GM12878 (cell line): ENCODE measurements at regions not wholly inside any gene's neighbourhood (a gene's known extent, or its start where the extent isn't known, plus 50 kb on each side); places are given as distances from the start of the nearest gene placed in this dataset.

Source experiments
- ATAC-seq: fragments of 200-7000 bp; cut with Tn5 transposase; 3 replicates; pipeline ENCODE4 v1.9.1; 2020; ENCODE audit warnings: mild to moderate bottlenecking, moderate library complexity
- BruUV-seq: library from RNA; stranded (reverse); fragments of 400-500 nt; replicated peaks from 2 replicates; lab custom pipeline; 2021; lab: Mats Ljungman, UMichigan
- CTCF ChIA-PET: fragments of 300-600 bp; sonication (Branson Sonifier 250); formaldehyde crosslinking; extraction: SDS; loops from one replicate; lab custom pipeline; 2021; ENCODE audit warnings: inconsistent platforms; lab: Yijun Ruan, JAX
- POLR2A ChIA-PET: fragments of 350-600 bp; formaldehyde crosslinking; extraction: SDS; loops from one replicate; lab custom pipeline; 2021; ENCODE audit warnings: inconsistent platforms; lab: Charles Lee
- RAD21 ChIA-PET: fragments of 300-600 bp; sonication (Branson Sonifier 250); formaldehyde crosslinking; loops from one replicate; lab custom pipeline; 2023; ENCODE audit warnings: antibody characterized with exemption; ENCODE audit not compliant: unreplicated experiment; lab: Charles Lee
- SMC1A ChIA-PET: fragments of 300-600 bp; sonication (Branson Sonifier 250); formaldehyde crosslinking; loops from one replicate; lab custom pipeline; 2023; ENCODE audit not compliant: unreplicated experiment, uncharacterized antibody; lab: Charles Lee
- DNase-seq: peaks from one replicate; pipeline ENCODE4 v3.0.0-alpha.2; 2011; ENCODE audit warnings: low read depth, low spot score
- FAIRE-seq: peaks from 3 replicates; lab custom pipeline; 2011; peaks lifted over from hg19 to GRCh38; lab: Jason Lieb, UNC
- H2AFZ ChIP-seq: 2 replicates; pipeline ENCODE4 v1.6.0; 2011; ENCODE audit warnings: low read depth, low read length, control low read depth; ENCODE audit not compliant: control insufficient read depth
- H3K27ac ChIP-seq: 2 replicates; pipeline ENCODE4 v1.5.1; 2011; ENCODE audit warnings: control low read depth; ENCODE audit not compliant: control insufficient read depth, insufficient read depth
- H3K27me3 ChIP-seq, 2 experiments: replicated peaks in 1 of 2; 2 replicates each; pipeline versions ENCODE4 v1.6.0 to v1.6.1; 2011; ENCODE audit warnings: low read length in 1 of 2; ENCODE audit not compliant: control insufficient read depth in 2 of 2, insufficient read depth in 2 of 2
- H3K36me3 ChIP-seq, 2 experiments: 2 replicates each; pipeline ENCODE4 v1.5.1; 2011; ENCODE audit warnings: low read length in 1 of 2; ENCODE audit not compliant: control insufficient read depth in 2 of 2, insufficient read depth in 2 of 2
- H3K4me1 ChIP-seq: 2 replicates; pipeline ENCODE4 v1.6.1; 2011; ENCODE audit warnings: mild to moderate bottlenecking, low read length, moderate library complexity, mixed read lengths; ENCODE audit not compliant: control insufficient read depth, insufficient read depth
- H3K4me2 ChIP-seq: 2 replicates; pipeline ENCODE4 v1.6.0; 2011; ENCODE audit warnings: control low read depth; ENCODE audit not compliant: control insufficient read depth, insufficient read depth
- H3K4me3 ChIP-seq: fragments of 200-600 bp; sonication (generic); 2 replicates; pipeline ENCODE4 v1.5.1; 2016
- H3K79me2 ChIP-seq: 2 replicates; pipeline ENCODE4 v1.6.0; 2011; ENCODE audit warnings: low read length; ENCODE audit not compliant: control insufficient read depth, insufficient read depth
- H3K9ac ChIP-seq: 2 replicates; pipeline ENCODE4 v1.8.0; 2011; ENCODE audit warnings: low read length, control low read depth, mixed read lengths; ENCODE audit not compliant: control insufficient read depth, insufficient read depth
- H3K9me3 ChIP-seq: replicated peaks from 3 replicates; pipeline ENCODE4 v1.5.1; 2011; ENCODE audit warnings: mild to moderate bottlenecking, low read length; ENCODE audit not compliant: control insufficient read depth, insufficient read depth
- H4K20me1 ChIP-seq: 2 replicates; pipeline ENCODE4 v1.6.0; 2011; ENCODE audit not compliant: control insufficient read depth, insufficient read depth
- BHLHE40 ChIP-seq, 2 experiments: fragments of 450-650 bp in 1 of 2; IDR thresholded peaks; 2 replicates each; pipeline ENCODE4 v1.6.1; 2011 to 2017; ENCODE audit warnings: low read depth in 2 of 2, borderline replicate concordance in 1 of 2, improper control_type of control experiment in 1 of 2, low read length in 1 of 2, mild to moderate bottlenecking in 1 of 2
- BMI1 ChIP-seq: fragments of 450-650 bp; IDR thresholded peaks from 2 replicates; pipeline ENCODE4 v1.6.1; 2016; ENCODE audit warnings: mild to moderate bottlenecking, moderate library complexity, borderline replicate concordance
- BRCA1 ChIP-seq: IDR thresholded peaks from 2 replicates; pipeline ENCODE4 v1.6.1; 2011; ENCODE audit warnings: low read depth, low read length, improper control_type of control experiment
- CHD2 ChIP-seq: IDR thresholded peaks from 2 replicates; pipeline ENCODE4 v1.6.1; 2011; ENCODE audit warnings: low read depth, low read length, improper control_type of control experiment, borderline replicate concordance
- MEF2A ChIP-seq: IDR thresholded peaks from 2 replicates; pipeline ENCODE4 v1.6.1; 2011; ENCODE audit warnings: low read depth, mild to moderate bottlenecking, low read length, moderate library complexity; ENCODE audit not compliant: insufficient read depth
- MTA2 ChIP-seq: fragments of 450-650 bp; IDR thresholded peaks from 2 replicates; pipeline ENCODE4 v1.6.1; 2016; ENCODE audit warnings: low read depth, mild to moderate bottlenecking, moderate library complexity
- MTA3 ChIP-seq: IDR thresholded peaks from 2 replicates; pipeline ENCODE4 v1.6.1; 2012; ENCODE audit warnings: low read length, inconsistent platforms, borderline replicate concordance
- NFYB ChIP-seq: IDR thresholded peaks from 2 replicates; pipeline ENCODE4 v1.6.1; 2011; ENCODE audit warnings: low read depth, mild to moderate bottlenecking, low read length, improper control_type of control experiment, moderate library complexity; ENCODE audit not compliant: insufficient read depth
- NR2C2 ChIP-seq: IDR thresholded peaks from 2 replicates; pipeline ENCODE4 v1.6.1; 2011; ENCODE audit warnings: borderline replicate concordance, low read depth; ENCODE audit not compliant: control insufficient read depth, insufficient read length
- RFX5 ChIP-seq: IDR thresholded peaks from 2 replicates; pipeline ENCODE4 v1.6.1; 2011; ENCODE audit warnings: low read depth, low read length, improper control_type of control experiment
- SMAD1 ChIP-seq: fragments of 450-650 bp; IDR thresholded peaks from 2 replicates; pipeline ENCODE4 v1.6.1; 2018; ENCODE audit warnings: mild to moderate bottlenecking, low read depth; ENCODE audit not compliant: partially characterized antibody
- SREBF1 ChIP-seq: IDR thresholded peaks from 2 replicates; pipeline ENCODE4 v1.6.1; 2012; ENCODE audit warnings: mild to moderate bottlenecking, low read length
- ZNF207 ChIP-seq: fragments of 450-650 bp; IDR thresholded peaks from 2 replicates; pipeline ENCODE4 v1.6.1; 2014; ENCODE audit warnings: antibody characterized with exemption, mild to moderate bottlenecking, borderline replicate concordance
- WGBS: methylation state at CpG from one replicate; pipeline ENCODE4 v1.1.6; 2016; ENCODE audit warnings: low lambda C conversion rate; ENCODE audit not compliant: insufficient replicate concordance, insufficient coverage; ENCODE audit errors: missing lambda C conversion rate; 5-methylcytosine and 5-hydroxymethylcytosine counted together
- in situ Hi-C: fragments of 300-500 bp; cut with MboI; formaldehyde crosslinking; loops from 9 replicates; pipeline ENCODE4 v1.14.3; 2018; ENCODE audit warnings: mixed read lengths
- intact Hi-C: fragments of 100-400 bp; cut with micrococcal nuclease; formaldehyde crosslinking; loops from one replicate; pipeline ENCODE4 v1.14.2; 2022; ENCODE audit not compliant: unreplicated experiment
- TF ChIP-seq, protein P1 (sequence below): fragments of 450-650 bp; formaldehyde crosslinking; IDR thresholded peaks from 2 replicates; pipeline ENCODE4 v1.4.0; 2022; ENCODE audit warnings: mild to moderate bottlenecking, moderate library complexity
- TF ChIP-seq, protein P2 (sequence below): IDR thresholded peaks from 2 replicates; pipeline ENCODE4 v1.6.1; 2012; ENCODE audit warnings: low read depth, low read length, improper control_type of control experiment

DNA sequence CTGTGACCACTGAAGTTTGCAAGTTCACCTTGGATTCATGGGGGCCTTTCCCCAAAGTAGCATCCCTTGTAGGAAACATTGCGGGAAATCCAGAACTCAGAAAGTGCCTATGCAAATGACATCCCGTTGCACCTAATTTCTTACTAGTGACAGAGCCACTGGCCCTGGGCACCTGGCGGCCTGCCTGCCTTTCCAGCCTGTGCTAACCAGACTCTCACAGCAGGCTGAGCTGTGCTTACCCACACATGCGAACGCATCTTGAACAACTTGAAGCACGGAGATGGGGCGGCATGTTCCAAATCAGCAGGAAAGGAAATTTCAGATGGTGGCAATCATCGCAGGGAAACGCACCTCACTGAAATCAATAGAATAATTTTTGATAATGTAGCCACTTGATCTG is 405.8 kb downstream of the TMEM182 start:
- no TSS peak for BruUV-seq
- H3K4me3 ChIP-seq = no peak overlapping the region
- in situ Hi-C loops (loop anchor here (10.0 to 25.0 kb wide), 2 partner anchors 1245 to 1707 kb away; no protein-coding TSS in a partner anchor), intact Hi-C loops (no loop called here)
- ATAC-seq (no peak), FAIRE-seq (no peak), DNase-seq (no peak)
- RAD21 ChIA-PET = no interaction called here
- no peaks in the 10 kb centered on the region for H3K36me3 ChIP-seq
- TF ChIP-seq BRCA1 (no peak), BHLHE40 (IDR thresholded peaks at IDR 0.05; ENCODE audit: borderline replicate concordance in 1 of 2, low read depth in 2 of 2, low read length in 1 of 2) (no peak)
- H3K27ac ChIP-seq = no peak overlapping the region
- no peak overlapping the region for H3K9ac ChIP-seq
- SMC1A ChIA-PET = no interaction called here
- H3K9me3 ChIP-seq = no peaks in the 10 kb centered on the region
- CTCF ChIA-PET = no interaction called here
- H3K27me3 ChIP-seq = no peaks in the 10 kb centered on the region
- H3K4me2 ChIP-seq = no peak overlapping the region
- H3K79me2 ChIP-seq = no peaks in the 10 kb centered on the region
- H4K20me1 ChIP-seq = no peaks in the 10 kb centered on the region
- H3K4me1 ChIP-seq = no peaks in the 10 kb centered on the region
- 62% methylated on average over 9 of the region's 9 CpGs for WGBS
- POLR2A ChIA-PET = no interaction called here
- no peak overlapping the region for H2AFZ ChIP-seq

DNA sequence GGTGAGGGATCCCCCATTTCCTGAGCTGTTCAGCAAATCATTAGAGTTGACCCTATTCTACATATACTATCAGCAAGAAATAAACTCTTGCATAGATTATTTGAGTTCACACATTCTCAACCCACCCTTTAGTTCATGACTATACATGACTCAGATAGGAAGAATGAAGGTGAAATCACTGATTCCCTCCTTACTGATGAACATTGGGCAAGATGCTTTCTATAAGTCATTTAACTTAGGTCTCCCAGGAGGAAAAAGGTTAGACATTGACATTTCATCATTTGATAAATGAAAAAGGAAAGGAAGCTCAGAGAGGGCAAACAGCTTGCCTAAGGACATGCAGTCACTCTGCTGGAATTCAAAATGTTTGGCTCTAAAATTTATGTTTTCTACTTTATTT is 408.0 kb downstream of the TMEM182 start:
- H3K27ac ChIP-seq = no peak overlapping the region
- H3K36me3 ChIP-seq = no peaks in the 10 kb centered on the region
- no peak overlapping the region for H2AFZ ChIP-seq
- H3K27me3 ChIP-seq = no peaks in the 10 kb centered on the region
- CTCF ChIA-PET = interaction anchor here (1.5 kb wide), 1 partner anchor 8 kb away, joined by 6 read pairs; no protein-coding TSS in a partner anchor
- RAD21 ChIA-PET = no interaction called here
- POLR2A ChIA-PET = no interaction called here
- DNase-seq = no peak
- no peak overlapping the region for H3K4me2 ChIP-seq
- SMC1A ChIA-PET = no interaction called here
- FAIRE-seq = no peak
- H4K20me1 ChIP-seq = no peaks in the 10 kb centered on the region
- H3K79me2 ChIP-seq = no peaks in the 10 kb centered on the region
- no peak for ATAC-seq
- no TSS peak for BruUV-seq
- no peaks in the 10 kb centered on the region for H3K9me3 ChIP-seq
- H3K4me1 ChIP-seq = no peaks in the 10 kb centered on the region
- intact Hi-C loops (no loop called here), in situ Hi-C loops (loop anchor here (10.0 to 25.0 kb wide), 2 partner anchors 1242 to 1705 kb away; no protein-coding TSS in a partner anchor)
- H3K4me3 ChIP-seq = no peak overlapping the region
- H3K9ac ChIP-seq = no peak overlapping the region
- TF ChIP-seq MTA3 (no peak), MTA2 (no peak), CHD2 (no peak), NR2C2 (no peak), MEF2A (no peak), SREBF1 (no peak), ZNF207 (no peak), RFX5 (no peak), BMI1 (no peak), NFYB (no peak), SMAD1 (no peak)
- TF ChIP-seq, protein P1, sequence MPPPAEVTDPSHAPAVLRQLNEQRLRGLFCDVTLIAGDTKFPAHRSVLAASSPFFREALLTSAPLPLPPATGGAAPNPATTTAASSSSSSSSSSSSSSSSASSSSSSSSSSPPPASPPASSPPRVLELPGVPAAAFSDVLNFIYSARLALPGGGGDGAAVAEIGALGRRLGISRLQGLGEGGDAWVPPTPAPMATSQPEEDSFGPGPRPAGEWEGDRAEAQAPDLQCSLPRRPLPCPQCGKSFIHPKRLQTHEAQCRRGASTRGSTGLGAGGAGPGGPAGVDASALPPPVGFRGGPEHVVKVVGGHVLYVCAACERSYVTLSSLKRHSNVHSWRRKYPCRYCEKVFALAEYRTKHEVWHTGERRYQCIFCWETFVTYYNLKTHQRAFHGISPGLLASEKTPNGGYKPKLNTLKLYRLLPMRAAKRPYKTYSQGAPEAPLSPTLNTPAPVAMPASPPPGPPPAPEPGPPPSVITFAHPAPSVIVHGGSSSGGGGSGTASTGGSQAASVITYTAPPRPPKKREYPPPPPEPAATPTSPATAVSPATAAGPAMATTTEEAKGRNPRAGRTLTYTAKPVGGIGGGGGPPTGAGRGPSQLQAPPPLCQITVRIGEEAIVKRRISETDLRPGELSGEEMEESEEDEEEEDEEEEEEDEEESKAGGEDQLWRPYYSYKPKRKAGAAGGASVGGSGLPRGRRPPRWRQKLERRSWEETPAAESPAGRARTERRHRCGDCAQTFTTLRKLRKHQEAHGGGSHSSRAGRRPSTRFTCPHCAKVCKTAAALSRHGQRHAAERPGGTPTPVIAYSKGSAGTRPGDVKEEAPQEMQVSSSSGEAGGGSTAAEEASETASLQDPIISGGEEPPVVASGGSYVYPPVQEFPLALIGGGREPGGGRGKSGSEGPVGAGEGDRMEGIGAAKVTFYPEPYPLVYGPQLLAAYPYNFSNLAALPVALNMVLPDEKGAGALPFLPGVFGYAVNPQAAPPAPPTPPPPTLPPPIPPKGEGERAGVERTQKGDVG (CRISPR knock-in tag) = no peak
- TF ChIP-seq, protein P2, sequence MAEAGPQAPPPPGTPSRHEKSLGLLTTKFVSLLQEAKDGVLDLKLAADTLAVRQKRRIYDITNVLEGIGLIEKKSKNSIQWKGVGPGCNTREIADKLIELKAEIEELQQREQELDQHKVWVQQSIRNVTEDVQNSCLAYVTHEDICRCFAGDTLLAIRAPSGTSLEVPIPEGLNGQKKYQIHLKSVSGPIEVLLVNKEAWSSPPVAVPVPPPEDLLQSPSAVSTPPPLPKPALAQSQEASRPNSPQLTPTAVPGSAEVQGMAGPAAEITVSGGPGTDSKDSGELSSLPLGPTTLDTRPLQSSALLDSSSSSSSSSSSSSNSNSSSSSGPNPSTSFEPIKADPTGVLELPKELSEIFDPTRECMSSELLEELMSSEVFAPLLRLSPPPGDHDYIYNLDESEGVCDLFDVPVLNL = no peak
